ENCODE measurements at regions not wholly inside any gene's neighbourhood (a gene's known extent, or its start where the extent isn't known, plus 50 kb on each side); places are given as distances from the start of the nearest gene placed in this dataset.
A peak's percentile ranks its signal among the peaks of the same experiment; 100 is the strongest.

- no peaks in the 10 kb centered on the region for H3K9me3 ChIP-seq
- no peaks in the 10 kb centered on the region for H3K36me3 ChIP-seq
- H3K27ac ChIP-seq, result no peak overlapping the region
- no peaks in the 10 kb centered on the region for H3K27me3 ChIP-seq
- no peak for DNase-seq
- no peak for TF ChIP-seq CTCF (IDR thresholded peaks at IDR 0.05)
- TF ChIP-seq POLR2A (IDR thresholded peaks at IDR 0.05), result no peak
- no peak overlapping the region for H3K4me3 ChIP-seq
- H3K4me1 ChIP-seq, result no peaks in the 10 kb centered on the region
Observed at GRCh38 chr10:35835545-35835944, 193.4 kb upstream of the FZD8 start.

DNA sequence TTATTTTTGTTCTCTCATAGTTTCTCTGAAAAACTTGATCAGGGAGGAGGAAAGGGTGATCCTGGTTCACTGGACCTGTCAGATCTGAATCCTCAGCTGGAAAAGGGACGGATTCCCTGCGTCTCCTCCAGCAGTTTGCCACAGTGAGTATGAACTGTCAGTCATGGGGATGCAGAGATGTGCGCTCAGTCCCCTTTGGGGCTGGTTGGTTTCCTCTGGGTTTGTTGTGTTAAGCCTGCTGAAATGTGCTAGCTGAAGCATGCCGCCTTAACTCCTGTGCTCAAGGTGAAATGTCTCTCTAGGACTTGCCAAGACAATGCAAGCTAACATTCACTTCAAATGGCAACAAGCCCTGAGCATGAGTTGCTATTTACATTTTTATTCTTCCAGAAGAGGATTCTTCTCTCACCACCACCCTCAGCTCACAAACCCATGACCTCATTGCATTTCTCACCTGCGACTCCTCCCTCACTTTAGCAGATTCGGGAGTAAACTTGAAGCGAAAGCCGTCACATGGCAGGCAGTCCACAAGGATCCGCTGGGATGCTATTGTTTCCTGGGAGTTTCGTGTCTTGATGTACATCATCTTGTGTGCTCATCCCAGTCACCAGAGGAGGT, 192.9 kb upstream of the FZD8 start:
- Histone ChIP-seq H3K27me3 (no peaks in the 10 kb centered on the region), H3K36me3 (no peaks in the 10 kb centered on the region), H3K9me3 (no peaks in the 10 kb centered on the region), H3K4me1 (no peaks in the 10 kb centered on the region), H3K4me3 (no peak overlapping the region), H3K27ac (no peak overlapping the region)
- DNase-seq, result no peak
- TF ChIP-seq CTCF (IDR thresholded peaks at IDR 0.05), result no peak
- no peak for TF ChIP-seq POLR2A (IDR thresholded peaks at IDR 0.05)

DNA sequence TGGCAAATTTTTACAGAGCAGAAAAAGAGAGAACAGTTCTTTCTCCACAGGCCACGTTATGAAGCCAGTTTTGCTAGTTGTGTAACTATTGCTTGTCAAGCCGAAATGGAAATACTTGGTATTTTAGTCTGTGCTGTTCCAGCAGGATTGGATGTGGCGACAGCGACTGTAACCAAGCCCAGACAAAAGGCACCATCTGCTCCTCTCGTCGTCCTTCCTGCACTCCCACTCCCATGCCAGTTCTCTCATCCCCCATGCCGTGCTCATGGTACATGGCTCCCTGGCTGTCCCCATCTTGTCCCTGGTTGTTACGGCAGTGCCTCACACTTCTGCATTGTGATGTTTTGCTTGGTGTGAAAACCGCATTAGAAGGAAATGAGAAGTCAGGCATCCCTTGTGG, 185.7 kb upstream of the FZD8 start:
- no peaks in the 10 kb centered on the region for H3K4me1 ChIP-seq
- H3K27ac ChIP-seq, result no peak overlapping the region
- no peak overlapping the region for H3K4me3 ChIP-seq
- no peaks in the 10 kb centered on the region for H3K36me3 ChIP-seq
- TF ChIP-seq POLR2A (IDR thresholded peaks at IDR 0.05) (no peak), CTCF (IDR thresholded peaks at IDR 0.05) (no peak)
- no peak for DNase-seq
- no peaks in the 10 kb centered on the region for H3K27me3 ChIP-seq
- no peaks in the 10 kb centered on the region for H3K9me3 ChIP-seq

- no peaks in the 10 kb centered on the region for H3K36me3 ChIP-seq
- H3K9me3 ChIP-seq, result no peaks in the 10 kb centered on the region
- H3K27ac ChIP-seq, result no peak overlapping the region
- TF ChIP-seq POLR2A (IDR thresholded peaks at IDR 0.05) (no peak), CTCF (IDR thresholded peaks at IDR 0.05) (no peak)
- no peaks in the 10 kb centered on the region for H3K27me3 ChIP-seq
- H3K4me1 ChIP-seq, result no peaks in the 10 kb centered on the region
- DNase-seq, result no peak
- no peak overlapping the region for H3K4me3 ChIP-seq
Observed at GRCh38 chr10:35824704-35825103, 182.6 kb upstream of the FZD8 start.

GRCh38 chr10:35822316-35822715, 180.2 kb upstream of the FZD8 start:
- no peak overlapping the region for H3K4me3 ChIP-seq
- no peak overlapping the region for H3K27ac ChIP-seq
- TF ChIP-seq POLR2A (IDR thresholded peaks at IDR 0.05) (no peak), CTCF (IDR thresholded peaks at IDR 0.05) (no peak)
- peak in 2 of 3 donors; percentile 16 to 51 for DNase-seq
- H3K9me3 ChIP-seq, result no peaks in the 10 kb centered on the region
- no peaks in the 10 kb centered on the region for H3K27me3 ChIP-seq
- H3K36me3 ChIP-seq, result no peaks in the 10 kb centered on the region
- no peaks in the 10 kb centered on the region for H3K4me1 ChIP-seq

Measured in Peyer's patch (tissue), 4 donors.